ENCODE measurements at regions not wholly inside any gene's neighbourhood (a gene's known extent, or its start where the extent isn't known, plus 50 kb on each side); places are given as distances from the start of the nearest gene placed in this dataset.
"Not testable (repeated sequence)": the region's sequence is repeated elsewhere in the genome, so short reads cannot be mapped to it uniquely, and the experiment has no call there.

DNA sequence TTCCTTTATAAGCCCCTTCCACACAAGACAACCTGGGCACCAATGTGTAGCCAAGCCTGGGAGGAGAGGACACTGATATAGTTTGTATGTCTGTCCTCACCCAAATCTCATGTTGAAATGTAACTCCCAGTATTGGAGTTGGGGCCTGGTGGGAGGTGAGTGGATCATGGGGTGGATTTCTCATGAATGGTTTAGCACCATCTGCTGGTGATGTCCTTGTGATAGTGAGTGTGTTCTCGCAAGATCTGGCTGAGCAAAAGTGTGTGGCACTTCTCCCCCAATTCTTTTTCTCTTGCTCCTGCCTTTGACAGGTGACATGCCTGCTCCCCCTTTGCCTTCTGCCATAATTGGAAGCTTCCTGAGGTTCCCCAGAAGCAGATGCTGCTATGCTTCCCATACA, 135.8 kb downstream of the USP31 start:
- TF ChIP-seq, protein P1, sequence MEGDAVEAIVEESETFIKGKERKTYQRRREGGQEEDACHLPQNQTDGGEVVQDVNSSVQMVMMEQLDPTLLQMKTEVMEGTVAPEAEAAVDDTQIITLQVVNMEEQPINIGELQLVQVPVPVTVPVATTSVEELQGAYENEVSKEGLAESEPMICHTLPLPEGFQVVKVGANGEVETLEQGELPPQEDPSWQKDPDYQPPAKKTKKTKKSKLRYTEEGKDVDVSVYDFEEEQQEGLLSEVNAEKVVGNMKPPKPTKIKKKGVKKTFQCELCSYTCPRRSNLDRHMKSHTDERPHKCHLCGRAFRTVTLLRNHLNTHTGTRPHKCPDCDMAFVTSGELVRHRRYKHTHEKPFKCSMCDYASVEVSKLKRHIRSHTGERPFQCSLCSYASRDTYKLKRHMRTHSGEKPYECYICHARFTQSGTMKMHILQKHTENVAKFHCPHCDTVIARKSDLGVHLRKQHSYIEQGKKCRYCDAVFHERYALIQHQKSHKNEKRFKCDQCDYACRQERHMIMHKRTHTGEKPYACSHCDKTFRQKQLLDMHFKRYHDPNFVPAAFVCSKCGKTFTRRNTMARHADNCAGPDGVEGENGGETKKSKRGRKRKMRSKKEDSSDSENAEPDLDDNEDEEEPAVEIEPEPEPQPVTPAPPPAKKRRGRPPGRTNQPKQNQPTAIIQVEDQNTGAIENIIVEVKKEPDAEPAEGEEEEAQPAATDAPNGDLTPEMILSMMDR (conservative IDR thresholded peaks at IDR 0.05; ENCODE audit: low read length) = peak; percentile 15; the same call in 1 of the 2 replicates
- no peak overlapping the region for H3K4me3 ChIP-seq (ENCODE audit: low read length)
- no peak for DNase-seq (ENCODE audit: low read depth)

DNA sequence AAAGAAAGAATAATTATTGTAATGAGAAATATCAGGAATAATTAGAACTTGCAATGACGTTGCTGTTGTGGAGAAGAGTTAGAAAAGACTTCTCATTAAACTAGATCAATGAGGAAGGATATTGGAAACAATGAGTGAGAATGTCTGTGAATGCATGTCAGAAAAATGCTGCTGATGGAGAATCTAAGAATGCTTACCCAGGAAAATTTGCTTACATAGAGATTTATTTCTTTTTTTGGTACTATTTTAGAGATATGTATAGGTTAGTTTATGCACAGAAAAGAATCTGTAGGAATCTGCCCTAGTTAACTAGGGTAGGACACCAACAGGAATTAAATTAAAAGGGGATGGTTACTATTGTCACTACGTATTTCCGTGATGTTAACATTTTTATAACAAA, 140.2 kb downstream of the USP31 start:
- TF ChIP-seq, protein P1 (conservative IDR thresholded peaks at IDR 0.05; ENCODE audit: low read length) = no peak
- DNase-seq (ENCODE audit: low read depth) = no peak
- H3K4me3 ChIP-seq (ENCODE audit: low read length) = no peak overlapping the region

DNA sequence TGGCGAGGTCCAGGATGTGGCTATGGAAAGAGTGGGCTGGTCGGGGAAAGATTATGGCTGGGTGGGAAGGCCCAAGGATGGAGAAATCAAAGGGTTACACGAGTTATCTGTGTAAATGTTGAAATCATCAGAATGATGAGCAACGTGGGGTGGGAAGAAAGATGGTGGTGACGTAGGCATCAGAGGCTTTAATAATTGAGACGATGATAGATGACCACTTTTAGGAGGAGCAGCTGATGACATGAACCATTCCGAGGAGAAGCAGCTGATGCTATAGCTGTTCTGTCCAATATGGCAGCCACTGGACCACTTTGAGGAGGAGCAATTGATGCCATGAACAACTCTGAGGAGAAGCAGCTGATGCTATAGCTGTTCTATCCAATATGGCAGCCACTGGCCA, 141.2 kb downstream of the USP31 start:
- no peak for DNase-seq (ENCODE audit: low read depth)
- TF ChIP-seq, protein P1 (conservative IDR thresholded peaks at IDR 0.05; ENCODE audit: low read length) = no peak
- no peak overlapping the region for H3K4me3 ChIP-seq (ENCODE audit: low read length)

DNA sequence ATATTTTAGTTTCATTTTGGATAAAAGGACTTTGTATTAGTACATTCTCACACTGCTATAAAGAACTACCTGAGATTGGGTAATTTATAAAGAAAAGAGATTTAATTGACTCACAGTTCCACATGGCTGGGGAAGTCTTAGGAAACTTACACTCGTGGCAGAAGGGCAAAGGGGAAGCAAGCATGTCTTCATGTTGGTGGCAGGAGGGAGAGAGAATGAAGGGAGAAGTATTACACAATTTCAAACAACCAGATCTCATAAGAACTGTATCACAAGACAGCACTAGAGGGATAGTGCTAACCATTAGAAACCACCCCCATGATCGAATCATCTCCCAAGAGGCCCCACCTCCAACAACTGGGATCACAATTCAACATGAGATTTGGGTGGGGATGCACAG, 142.9 kb downstream of the USP31 start:
- TF ChIP-seq, protein P1 (conservative IDR thresholded peaks at IDR 0.05; ENCODE audit: low read length) = no peak
- no peak overlapping the region for H3K4me3 ChIP-seq (ENCODE audit: low read length)
- no peak for DNase-seq (ENCODE audit: low read depth)

DNA sequence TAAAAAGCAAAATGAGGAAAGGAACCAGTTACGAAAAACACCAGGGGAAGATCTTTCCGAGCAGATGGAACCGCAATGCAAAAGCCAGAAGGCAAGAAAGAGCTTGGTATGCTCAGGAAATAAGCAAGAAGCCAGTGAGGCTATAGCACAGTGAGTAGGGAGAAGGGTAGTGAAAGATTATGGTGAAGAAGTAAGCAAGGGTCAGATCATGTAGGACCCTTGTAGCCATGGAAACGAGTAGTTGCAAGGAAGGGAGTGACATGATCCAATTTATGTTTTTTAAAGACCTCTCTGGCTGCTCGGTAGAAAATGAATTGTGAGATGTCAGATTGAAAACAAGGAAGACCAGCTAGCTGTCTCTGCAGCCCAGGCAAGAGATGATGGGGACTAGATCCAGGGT, 143.3 kb downstream of the USP31 start:
- no peak for DNase-seq (ENCODE audit: low read depth)

DNA sequence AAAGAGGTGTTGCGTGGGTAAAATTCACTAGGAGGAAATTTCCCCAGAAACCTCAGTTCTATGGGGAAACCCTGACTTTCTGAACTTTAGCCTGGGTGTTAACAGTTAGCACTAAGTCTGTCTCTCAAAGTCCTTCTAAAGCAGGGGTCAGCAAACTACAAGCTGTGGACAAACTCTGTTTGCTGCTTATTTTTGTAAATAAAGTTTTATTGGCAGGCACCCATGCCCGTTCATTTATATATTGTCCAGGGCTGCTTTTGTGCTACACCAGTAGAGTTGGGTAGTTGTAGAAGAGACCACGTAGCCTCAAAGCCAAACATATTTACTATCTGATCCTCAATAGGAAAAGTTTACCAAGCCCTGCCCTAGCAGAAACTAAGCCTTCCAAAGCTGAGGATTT, 159.7 kb downstream of the USP31 start:
- H3K4me3 ChIP-seq (ENCODE audit: low read length) = no peak overlapping the region
- TF ChIP-seq, protein P1 (conservative IDR thresholded peaks at IDR 0.05; ENCODE audit: low read length) = no peak
- no peak for DNase-seq (ENCODE audit: low read depth)

More for the DNA sequence above, 143.3 kb downstream of the USP31 start:
- TF ChIP-seq, protein P1 (conservative IDR thresholded peaks at IDR 0.05; ENCODE audit: low read length) = no peak
- no peak overlapping the region for H3K4me3 ChIP-seq (ENCODE audit: low read length)

DNA sequence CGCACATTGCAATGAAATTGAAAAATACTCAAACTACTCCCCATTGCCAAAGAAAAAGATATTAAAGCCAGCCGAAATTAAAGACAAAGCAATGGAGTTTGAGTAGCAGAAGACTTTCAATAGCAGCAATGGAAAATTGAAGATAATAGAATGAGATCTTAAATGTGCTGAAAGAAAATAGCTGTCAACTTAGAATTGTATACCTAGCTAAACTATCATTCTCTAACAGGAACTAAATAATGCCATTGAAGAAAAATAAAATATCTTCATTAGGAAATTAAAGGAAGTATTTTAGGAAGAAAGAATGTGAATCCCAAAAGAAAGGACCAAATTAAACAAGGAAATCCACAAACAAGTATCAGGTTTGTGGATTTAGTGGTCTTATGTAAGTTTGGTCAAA, 165.6 kb downstream of the USP31 start:
- TF ChIP-seq, protein P1 (conservative IDR thresholded peaks at IDR 0.05; ENCODE audit: low read length) = no peak
- no peak for DNase-seq (ENCODE audit: low read depth)
- H3K4me3 ChIP-seq (ENCODE audit: low read length) = no peak overlapping the region

DNA sequence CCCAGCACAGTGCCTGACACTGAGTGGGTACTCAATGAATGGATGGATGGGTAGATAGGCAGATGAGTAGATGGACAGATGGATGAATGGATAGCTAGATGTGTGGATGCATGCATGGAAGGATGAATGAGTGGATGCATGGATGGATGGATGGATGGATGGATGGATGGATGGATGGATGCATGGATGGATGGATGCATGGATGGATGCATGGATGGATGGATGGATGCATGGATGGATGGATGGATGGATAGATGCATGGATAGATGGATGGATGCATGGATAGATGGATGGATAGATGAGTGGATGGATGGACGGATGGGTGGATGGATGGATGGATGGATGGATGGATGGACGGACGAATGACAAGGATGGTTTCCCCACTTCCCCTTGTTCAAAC, 166.6 kb downstream of the HS3ST2 start:
- not testable (repeated sequence) for H3K4me3 ChIP-seq (ENCODE audit: low read length); DNase-seq (ENCODE audit: low read depth)

All from AG10803 (cell line).